ENCODE measurements at regions not wholly inside any gene's neighbourhood (a gene's known extent, or its start where the extent isn't known, plus 50 kb on each side); places are given as distances from the start of the nearest gene placed in this dataset.

GRCh38 chr1:117780687-117781475 lies 148.5 kb downstream of the GDAP2 start:
- H3K4me1 ChIP-seq (ENCODE audit: control insufficient read depth in 1 of 2, insufficient read depth in 1 of 2, low read depth in 1 of 2, low read length in 1 of 2) = no peaks in the 10 kb centered on the region
- no peak for TF ChIP-seq CTCF (IDR thresholded peaks at IDR 0.05)
- H3K4me3 ChIP-seq (ENCODE audit: low read depth in 1 of 2, low read length in 1 of 2) = no peak overlapping the region
- no peak overlapping the region for H3K27ac ChIP-seq
- no peaks in the 10 kb centered on the region for H3K9me3 ChIP-seq
- no peaks in the 10 kb centered on the region for H3K36me3 ChIP-seq
- no peaks in the 10 kb centered on the region for H3K27me3 ChIP-seq

GRCh38 chr1:117782056-117782455 lies 147.4 kb downstream of the GDAP2 start:
- Histone ChIP-seq H3K27me3 (no peaks in the 10 kb centered on the region), H3K4me1 (ENCODE audit: control insufficient read depth in 1 of 2, insufficient read depth in 1 of 2, low read depth in 1 of 2, low read length in 1 of 2) (no peaks in the 10 kb centered on the region), H3K9me3 (no peaks in the 10 kb centered on the region), H3K36me3 (no peaks in the 10 kb centered on the region), H3K27ac (no peak overlapping the region), H3K4me3 (ENCODE audit: low read depth in 1 of 2, low read length in 1 of 2) (no peak overlapping the region)
- TF ChIP-seq CTCF (IDR thresholded peaks at IDR 0.05) = no peak

- Histone ChIP-seq H3K9me3 (no peaks in the 10 kb centered on the region), H3K27ac (no peak overlapping the region), H3K4me3 (ENCODE audit: low read depth in 1 of 2, low read length in 1 of 2) (no peak overlapping the region), H3K4me1 (ENCODE audit: control insufficient read depth in 1 of 2, insufficient read depth in 1 of 2, low read depth in 1 of 2, low read length in 1 of 2) (no peaks in the 10 kb centered on the region), H3K27me3 (no peaks in the 10 kb centered on the region), H3K36me3 (no peaks in the 10 kb centered on the region)
- TF ChIP-seq CTCF (IDR thresholded peaks at IDR 0.05) = no peak
Measured at GRCh38 chr1:117783606-117784396, 145.6 kb downstream of the GDAP2 start.

GRCh38 chr1:117788014-117788413 lies 141.4 kb downstream of the GDAP2 start:
- Histone ChIP-seq H3K9me3 (no peaks in the 10 kb centered on the region), H3K27me3 (no peaks in the 10 kb centered on the region), H3K27ac (no peak overlapping the region), H3K36me3 (no peaks in the 10 kb centered on the region), H3K4me1 (ENCODE audit: control insufficient read depth in 1 of 2, insufficient read depth in 1 of 2, low read depth in 1 of 2, low read length in 1 of 2) (no peaks in the 10 kb centered on the region), H3K4me3 (ENCODE audit: low read depth in 1 of 2, low read length in 1 of 2) (no peak overlapping the region)
- no peak for TF ChIP-seq CTCF (IDR thresholded peaks at IDR 0.05)

GRCh38 chr1:117793413-117793812 lies 136.0 kb downstream of the GDAP2 start:
- no peak for TF ChIP-seq CTCF (IDR thresholded peaks at IDR 0.05)
- Histone ChIP-seq H3K27me3 (no peaks in the 10 kb centered on the region), H3K27ac (no peak overlapping the region), H3K36me3 (no peaks in the 10 kb centered on the region), H3K4me1 (ENCODE audit: control insufficient read depth in 1 of 2, insufficient read depth in 1 of 2, low read depth in 1 of 2, low read length in 1 of 2) (no peaks in the 10 kb centered on the region), H3K4me3 (ENCODE audit: low read depth in 1 of 2, low read length in 1 of 2) (no peak overlapping the region), H3K9me3 (no peaks in the 10 kb centered on the region)

All from neutrophil (primary cell).